NCI-H1105 treated with DMSO at 0.1 percent for 48 hours (cell line): ENCODE measurements at regions not wholly inside any gene's neighbourhood (a gene's known extent, or its start where the extent isn't known, plus 50 kb on each side); places are given as distances from the start of the nearest gene placed in this dataset.

Experiments
- DNase-seq: peaks from one replicate; lab custom pipeline; 2025; lab: John Stamatoyannopoulos, UW

DNA sequence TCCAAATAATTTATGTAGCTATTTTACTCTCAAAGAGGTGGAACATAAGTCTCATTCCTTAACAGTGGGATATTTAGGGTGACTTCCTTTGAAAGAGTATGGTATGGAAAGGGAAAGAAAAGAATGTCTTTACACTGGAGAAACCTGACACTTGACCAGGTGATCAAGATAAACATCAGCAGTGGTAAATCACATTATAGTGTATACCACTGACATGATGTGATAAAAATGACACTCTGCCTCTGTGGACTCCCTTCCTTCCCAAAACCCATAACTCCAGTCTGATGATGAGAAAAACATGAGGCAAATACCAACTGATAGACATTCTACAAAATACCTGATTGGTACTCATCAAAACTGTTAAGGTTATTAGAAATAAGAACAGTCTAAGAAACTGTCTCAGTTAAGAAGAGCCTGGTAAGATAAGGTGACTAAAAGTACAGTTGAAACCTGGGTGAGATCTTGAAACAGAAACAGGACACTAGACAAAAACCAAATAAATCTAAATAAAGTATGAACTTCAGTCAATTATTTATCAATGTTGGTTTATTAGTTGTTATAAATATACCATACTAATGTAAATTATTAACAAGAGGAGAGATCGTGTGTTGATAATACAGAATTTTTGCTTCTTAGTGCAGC, 144.2 kb upstream of the PCDH18 start:
- DNase-seq: no peak

DNA sequence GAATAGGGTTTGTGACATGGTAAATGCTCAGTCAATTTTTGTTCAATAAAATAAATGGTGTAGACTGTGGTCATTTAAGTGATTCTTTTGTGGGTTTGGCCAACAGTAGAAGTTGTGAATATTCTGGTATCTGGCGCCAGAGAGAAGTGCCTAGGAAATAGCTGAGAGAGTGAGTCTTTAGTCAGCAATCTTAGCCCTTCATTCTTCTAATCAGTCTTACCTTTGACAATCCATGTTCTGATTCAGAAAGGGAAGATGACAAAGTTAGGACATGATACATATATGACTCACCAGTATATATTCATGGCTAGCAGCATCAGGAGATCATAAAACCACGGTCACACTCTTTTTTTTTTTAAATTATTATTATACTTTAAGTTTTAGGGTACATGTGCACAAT, 141.8 kb upstream of the PCDH18 start:
- no peak for DNase-seq

DNA sequence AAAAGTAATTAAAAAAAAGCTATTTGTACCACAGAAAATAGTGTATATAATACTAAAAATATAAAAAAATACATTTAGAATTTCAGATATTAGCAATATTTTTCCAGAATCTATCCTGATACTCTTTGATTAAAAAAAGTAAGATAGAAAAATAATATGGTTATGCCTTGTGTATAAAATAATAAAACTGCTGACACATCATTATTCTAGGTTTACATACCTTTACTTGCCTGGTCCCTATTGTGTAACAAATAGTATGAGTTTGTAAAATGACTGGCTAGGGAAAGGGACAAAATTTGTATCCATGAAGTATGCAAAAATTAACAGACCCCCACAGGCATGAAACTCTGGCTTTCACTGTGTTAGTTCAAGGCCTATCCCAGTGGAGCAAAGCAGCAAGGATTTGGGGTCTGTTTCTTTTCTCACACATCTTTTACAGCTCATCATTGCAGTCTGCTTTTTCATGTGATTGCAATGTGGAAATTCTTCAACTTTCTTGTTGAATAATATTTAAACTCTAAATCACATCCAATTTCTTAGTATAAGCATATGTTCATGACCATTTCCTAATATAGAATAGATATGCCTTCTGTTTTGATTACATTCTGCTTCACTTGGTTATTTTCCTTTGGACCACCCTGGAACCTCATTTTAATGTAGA, 136.7 kb upstream of the PCDH18 start:
- no peak for DNase-seq

DNA sequence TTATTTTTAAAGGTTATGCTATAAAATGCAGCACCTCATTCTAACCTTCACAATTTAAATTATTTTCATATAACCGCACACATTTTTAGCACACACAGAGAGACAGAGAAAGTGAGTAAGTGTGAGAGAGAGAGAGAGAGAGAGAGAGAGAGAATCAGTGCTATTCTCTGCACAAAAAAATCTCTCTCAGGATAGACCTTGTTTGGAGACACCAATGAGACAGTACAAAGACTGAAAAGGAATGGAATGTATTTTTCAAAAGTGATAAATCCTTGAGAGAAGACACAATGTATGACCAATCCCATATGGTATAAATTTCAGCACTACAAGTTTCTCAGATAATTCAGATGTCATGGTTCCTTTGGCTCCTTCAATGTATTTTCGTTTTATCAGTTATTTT, 132.1 kb upstream of the PCDH18 start:
- no peak for DNase-seq

DNA sequence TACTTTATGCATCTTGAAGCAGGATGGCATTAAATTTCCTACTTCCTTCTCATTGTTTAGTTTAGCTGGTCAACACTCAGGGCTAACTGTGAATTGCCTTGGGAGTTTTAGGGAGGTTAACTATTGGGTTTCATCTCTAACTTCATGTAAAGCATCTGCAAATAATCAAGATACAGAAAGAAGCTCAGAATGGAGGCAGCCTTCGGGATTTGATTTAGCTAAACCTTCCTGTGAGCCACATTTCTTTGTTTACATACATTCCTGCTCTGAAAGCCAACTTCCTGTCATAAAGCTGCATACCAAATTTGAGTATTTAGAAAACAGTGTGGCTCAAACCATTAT, 131.7 kb upstream of the PCDH18 start:
- no peak for DNase-seq

DNA sequence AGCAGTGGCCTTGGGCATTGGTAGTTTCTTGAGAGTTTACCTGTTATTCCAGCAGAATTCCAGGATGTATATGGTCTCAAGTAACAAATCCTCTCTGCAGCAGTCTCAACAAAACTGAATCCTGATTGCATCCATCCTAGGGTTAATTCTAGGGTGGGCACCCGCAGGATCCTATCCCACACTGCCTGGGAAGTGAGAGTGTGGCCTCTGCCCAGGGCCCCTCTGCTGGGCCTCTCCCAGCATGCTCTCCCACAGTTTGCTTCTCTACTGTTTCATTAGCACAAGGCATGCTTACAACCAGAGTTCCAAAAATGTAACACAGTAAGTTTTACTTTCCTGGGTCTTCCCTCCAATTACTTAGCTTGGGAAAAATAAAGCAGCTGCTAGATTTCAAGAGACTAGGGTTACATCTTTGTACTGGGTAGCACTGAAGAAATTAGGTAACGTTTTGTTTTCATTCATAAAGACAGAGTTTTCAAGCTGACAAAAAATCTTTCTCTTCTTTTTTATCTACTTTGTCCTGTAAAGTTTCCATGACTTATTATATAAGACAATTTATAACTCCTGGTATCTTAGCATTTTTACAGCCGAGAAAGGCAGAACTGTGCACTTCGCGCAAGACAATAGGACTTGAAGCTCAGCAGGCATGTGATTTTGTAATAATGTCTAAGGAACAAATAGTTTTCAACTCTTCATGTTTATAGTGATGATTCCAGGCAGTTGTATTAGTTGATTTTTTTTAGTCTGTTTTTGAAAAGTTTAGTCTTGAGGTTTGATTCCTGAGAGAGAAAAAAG, 131.2 kb upstream of the PCDH18 start:
- DNase-seq: no peak

DNA sequence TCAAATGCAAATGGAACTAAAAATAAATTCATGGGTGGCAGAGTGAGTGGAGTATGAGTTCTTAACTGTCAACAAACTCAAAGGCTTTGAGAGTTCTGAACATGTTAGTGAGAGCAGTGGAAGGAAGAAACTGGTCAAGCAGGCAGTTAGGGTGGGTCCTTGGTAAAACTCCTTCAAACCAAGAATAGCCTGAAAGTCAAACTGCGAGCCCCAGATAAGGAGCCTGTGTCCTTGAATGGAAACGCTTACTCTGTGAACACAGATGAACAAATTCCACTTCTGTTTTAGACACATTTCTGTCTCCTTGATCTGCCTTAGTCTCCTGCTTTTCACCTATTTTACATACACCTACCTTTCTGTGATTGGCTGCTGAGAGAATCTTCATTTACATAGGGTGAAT, 129.4 kb upstream of the PCDH18 start:
- DNase-seq: no peak

DNA sequence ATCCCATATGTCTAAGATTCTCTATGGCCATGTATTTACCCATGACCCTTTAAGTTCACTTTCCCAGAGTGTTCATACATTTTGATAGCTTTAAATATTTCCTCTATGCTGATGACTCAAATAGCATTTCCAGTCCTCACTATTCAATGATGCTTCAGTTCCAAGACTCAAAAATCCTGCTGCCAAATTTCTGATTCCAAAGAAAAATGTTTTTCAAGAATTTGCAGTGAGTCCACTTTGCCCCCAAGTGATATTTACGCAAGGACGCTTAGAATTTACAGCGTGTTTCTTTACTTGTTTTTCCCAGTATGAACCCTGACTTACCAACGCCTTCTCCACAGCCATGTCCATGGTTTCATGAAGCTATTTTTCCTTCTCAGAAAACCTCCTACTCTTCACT, 127.9 kb upstream of the PCDH18 start:
- DNase-seq: no peak

DNA sequence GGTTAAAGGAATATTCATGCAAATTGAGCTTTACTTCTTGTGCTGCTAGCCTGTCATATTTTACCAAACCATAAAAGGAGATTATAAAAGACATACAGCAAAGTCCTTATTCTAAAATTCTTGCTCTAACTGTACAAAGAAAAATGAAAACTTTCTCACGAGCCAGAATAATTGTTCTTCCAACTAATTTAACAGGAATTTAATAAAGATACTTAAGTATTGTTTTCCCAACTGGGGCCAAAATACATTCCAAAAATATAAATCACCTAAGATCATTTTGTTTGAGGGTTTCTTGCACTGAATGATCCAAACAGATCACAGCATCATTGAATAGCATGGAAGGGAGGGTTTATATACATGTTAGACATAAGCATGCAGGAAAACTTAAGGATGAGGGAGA, 127.1 kb upstream of the PCDH18 start:
- DNase-seq: no peak

DNA sequence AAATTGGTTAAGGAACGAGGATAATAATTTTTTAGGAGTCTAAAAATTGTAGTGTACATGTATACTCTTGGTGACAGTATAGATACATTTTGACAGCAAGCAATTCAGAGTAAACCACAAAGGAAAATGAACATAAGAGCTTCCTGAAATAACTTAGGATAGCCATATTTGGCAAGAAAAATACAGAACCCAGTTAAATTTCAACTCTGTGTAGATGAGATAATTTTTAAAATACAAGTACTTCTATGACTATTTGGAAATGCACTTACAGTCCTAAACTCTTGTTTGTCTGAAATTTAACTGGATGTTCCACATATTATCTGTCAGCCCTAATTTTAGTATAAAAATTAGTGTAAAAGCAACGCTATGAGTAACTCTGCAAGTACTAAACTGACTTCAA, 124.4 kb upstream of the PCDH18 start:
- DNase-seq: no peak

DNA sequence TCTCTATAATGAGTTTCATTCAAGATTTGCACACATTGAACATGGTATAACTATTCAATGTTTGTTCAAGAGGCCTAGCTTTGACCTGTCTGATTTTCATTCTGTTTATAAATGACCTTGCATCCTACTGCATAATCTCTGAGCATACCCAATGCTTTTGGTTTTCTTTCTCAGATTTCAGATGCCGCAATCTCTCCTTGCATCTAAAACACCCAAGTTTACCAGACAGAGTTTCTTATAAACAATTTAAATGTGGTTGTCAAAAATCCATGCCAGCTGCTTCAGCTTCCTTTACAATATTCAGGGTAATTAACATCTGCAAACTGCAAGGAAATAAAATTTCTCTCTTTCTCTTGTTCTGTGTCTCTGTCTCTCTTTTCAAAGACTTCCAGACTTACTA, 123.0 kb upstream of the PCDH18 start:
- DNase-seq: no peak

DNA sequence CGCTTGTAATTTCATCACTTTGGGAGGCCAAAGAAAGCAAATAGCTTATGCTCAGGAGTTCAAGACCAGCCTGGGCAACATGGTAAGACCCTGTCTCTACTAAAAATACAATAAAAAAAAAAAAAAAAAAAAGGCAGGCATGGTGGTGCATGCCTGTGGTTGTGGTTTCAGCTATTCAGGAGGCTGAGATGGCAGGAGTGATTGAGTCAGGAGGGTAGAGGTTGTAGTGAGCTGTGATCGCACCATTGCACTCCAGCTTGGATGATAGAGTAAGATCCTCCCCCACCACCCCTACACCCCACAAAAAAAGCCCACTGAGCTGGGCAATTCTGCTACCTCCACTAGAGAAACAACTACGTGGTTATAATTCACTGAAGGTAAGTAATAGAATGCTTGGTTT, 118.8 kb upstream of the PCDH18 start:
- no peak for DNase-seq

DNA sequence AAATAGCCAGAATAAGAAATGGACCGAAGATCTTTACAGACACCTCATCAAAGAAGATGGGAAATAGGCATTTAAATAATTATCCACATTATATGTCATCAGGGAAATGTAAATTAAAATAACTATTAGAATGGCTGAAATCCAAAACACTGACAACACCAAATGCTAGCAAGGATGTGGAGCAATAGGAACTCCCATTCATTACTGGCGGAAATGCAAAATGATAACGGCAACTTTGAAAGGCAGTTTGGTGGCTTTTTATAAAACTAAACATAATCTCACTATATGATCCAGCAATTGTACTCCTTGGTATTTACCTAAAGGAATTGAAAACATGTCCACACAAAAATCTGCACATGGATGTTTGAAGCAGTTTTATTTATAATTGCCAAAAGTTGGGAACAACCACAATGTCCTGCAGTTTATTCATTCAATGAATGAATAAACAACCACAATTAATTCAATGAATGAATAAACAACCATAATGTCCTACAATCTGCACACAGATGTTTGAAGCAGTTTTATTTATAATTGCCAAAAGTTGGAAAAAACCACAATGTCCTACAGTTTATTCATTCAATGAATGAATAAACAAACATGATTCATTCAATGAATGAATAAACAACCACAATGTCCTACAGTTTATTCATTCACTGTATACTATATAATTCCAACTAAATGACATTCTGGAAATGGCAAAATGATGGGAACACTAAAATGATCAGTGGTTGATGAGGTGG, 117.6 kb upstream of the PCDH18 start:
- DNase-seq: no peak

DNA sequence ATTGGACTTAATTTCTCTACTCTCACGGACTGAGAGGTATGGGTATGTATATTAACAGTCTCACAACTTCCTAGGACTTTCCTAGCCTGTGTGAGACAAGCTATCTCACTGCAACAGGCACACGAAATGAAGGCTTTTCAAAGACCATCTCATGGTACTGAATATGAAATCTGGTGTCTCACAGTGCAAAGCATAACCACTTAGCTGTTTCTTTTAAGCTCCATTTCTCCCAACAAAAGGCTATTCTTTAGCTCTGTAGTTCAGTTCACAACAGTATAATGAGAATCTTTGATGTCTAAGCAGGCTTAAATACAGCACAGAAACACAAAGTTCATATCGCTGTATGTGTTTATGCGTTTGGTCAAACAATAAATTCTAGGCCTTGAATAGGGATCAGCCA, 116.2 kb upstream of the PCDH18 start:
- DNase-seq: no peak

DNA sequence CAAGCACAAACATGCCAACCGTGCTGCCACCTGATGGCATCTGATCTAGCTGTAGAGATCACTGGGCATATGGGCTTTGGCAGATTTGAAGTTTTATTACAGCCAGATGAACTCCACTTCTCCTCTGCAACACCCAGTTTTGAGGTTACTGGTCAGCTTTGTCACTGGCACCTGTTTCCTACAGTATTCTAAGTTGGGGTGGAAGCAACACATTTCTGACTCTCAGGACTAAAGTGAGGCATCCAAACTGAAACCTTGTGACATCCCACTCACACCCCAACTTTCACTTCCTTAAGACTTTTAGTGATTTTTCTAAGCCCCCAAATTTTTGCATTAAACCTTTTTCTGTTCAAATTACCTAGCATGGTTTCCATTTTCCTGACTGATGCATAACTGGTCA, 115.1 kb upstream of the PCDH18 start:
- DNase-seq: no peak

DNA sequence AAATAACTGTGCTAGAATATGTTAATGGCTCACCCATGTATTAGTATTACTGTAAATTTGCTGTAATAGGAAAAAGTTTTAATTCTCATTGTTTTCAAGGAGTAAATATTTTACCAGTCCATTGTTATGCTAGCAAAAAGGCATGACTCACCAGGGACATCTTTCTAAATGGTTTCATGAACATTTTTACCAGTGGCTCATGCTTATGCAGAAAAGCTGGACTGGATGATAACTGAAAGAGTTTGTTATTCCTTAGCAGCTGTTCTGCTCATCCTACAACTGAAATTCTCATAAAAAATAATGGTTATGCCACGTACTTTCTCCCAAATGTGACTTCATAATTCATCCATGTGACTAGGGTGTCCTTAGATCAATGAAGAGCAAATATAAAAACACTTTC, 111.9 kb upstream of the PCDH18 start:
- no peak for DNase-seq

DNA sequence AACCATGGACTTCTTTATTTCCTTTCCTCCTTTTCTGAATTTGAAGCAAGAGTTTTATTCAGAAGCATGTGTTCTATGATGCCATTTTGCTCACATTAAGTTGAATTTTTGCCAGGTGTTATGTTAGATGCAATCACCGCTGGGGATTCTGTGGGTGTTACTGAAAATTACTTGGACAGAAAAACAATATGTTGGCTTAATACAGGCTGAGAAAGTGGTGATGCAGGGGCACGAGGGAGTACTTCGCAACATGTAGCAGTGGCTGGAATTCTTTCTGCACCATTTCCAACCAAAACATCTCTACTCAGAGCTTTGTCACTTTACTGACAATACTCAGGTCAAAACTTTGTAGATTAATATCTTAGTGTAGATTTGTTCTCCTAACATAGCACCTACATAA, 109.2 kb upstream of the PCDH18 start:
- DNase-seq: no peak

DNA sequence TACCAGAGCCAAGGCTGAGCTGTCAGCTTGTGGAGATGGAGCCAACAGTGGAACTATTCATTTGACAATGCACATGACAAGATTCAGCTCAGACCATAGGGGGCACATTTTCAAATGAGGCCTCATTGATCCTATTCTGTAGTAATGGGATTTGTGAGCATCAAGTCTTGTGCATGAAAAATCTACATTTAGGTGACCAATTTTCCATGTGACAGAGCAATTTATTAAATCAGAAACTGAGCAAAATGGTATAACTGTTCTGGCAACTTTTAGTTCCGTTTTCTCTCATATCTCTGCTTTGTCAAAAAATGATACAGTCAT, 108.5 kb upstream of the PCDH18 start:
- DNase-seq: no peak

DNA sequence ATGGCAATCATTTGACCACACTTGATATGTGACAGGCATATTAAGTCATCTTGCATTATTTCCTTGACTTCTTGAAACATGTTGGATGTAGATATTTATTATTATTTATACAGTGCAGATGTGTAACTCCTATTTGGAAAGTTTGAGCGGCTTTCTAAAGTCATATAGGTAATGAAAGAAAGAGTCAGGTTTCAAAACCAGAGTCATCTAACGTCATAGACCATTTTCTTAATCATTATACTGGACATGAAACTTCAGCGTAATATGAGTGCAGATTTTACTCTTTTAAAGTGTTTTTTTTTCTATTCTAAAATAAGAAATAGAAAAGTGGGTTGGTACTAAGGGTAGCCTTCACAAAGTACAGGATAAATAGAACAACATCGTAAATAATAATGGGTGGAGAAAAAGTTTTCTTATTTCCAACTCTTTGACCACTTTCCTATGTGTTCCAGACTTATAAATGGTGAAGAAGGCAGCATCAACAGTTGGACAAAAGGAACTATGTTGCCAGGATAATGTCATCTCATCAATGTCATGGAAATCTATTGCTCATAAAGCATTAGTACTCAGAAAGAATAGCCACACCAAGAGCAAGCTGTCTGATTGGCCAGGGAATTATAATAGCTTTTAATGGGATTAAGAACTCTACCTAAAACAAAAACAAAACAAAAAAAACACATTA, 108.0 kb upstream of the PCDH18 start:
- no peak for DNase-seq

DNA sequence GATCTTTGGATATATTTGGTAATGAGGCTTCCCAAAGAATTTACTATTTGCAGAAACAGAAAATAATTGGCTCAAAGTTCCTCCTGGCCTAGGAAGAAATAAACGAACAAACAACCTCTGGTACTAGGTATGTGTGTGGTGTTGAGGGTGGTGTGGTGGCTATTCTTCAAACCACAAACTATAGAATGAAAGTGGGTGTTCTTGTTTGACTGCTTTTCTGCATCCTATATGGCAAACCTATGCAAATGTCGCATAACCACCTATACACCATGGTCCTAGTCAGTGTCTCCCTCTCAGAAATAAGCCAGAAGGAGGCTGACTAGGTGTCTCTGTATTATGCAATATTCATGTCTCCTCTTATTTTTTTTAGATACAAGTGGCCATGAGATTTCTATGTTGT, 106.6 kb upstream of the PCDH18 start:
- no peak for DNase-seq

DNA sequence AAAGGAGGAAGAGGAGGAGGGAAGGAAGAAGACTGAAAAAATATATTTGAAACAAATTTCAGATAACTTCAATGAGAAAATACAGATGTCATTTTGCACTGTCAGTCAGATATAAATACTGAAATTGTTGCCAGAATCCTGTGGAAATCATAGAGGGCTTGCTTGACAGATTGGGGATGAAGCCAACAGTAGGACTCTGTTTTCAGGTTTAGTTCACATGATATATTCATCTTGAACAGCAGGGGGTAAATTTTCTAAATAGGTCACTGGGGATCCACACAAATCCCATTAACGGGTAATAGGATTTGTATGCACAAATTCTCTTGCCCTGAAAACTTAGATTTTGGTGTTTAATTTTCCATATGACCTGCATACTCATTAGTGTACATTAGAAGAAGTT, 103.3 kb upstream of the PCDH18 start:
- no peak for DNase-seq

DNA sequence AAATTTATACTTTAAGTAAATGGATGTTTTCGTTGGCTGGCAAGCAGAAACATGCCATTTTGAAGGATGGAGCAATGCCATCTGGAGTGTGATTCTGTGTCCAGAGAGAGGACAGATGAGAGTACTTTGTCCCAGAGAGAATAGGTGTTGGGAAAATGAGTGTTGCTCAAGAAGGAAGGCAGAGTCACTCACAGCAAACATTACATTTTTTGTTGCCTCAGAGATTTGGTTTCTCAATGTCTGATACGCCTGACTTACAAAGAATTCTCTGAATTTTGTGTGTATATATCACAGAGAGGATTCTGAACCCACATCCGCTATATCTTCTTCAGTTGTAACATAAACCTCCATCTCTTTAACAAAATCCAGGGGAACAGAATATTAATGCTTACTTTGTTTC, 102.8 kb upstream of the PCDH18 start:
- DNase-seq: no peak

DNA sequence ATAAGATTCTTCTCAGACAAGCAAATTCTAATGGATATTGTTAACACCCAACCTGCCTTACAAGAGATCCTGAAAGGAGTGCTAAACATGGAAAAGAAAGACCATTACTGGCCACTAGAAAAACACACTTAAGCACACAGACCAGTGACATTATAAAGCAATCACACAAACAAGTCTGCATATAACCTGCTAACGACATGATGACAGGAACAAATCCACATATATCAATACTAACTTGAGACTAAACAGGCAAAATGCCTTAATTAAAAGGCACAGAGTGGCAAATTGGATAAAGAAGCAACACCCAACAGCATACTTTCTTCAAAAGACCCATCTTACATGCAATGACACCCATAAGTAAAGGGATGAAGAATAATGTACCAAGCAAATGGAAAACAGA, 100.5 kb upstream of the PCDH18 start:
- no peak for DNase-seq
